H54 (cell line): ENCODE measurements at regions not wholly inside any gene's neighbourhood (a gene's known extent, or its start where the extent isn't known, plus 50 kb on each side); places are given as distances from the start of the nearest gene placed in this dataset.

Experiments used
- DNase-seq: peaks from one replicate; pipeline ENCODE4 v3.0.0; 2011; ENCODE audit warnings: low spot score, mixed read lengths; ENCODE audit not compliant: insufficient read length
- FAIRE-seq: peaks from 3 replicates; lab custom pipeline; 2011; peaks lifted over from hg19 to GRCh38; lab: Jason Lieb, UNC
- POLR2A ChIP-seq: IDR thresholded peaks from 2 replicates; pipeline ENCODE4 v1.6.1; 2011; ENCODE audit warnings: low read depth, mild to moderate bottlenecking, low read length

- no peak for TF ChIP-seq POLR2A
- no peak for DNase-seq
- FAIRE-seq, result no peak
Measured at GRCh38 chr22:48701296-48702030, 1126.2 kb downstream of the BRD1 start.

GRCh38 chr22:48700566-48701295 is 1126.9 kb downstream of the BRD1 start:
- no peak for TF ChIP-seq POLR2A
- no peak for FAIRE-seq
- DNase-seq, result no peak

- no peak for FAIRE-seq
- TF ChIP-seq POLR2A, result no peak
- DNase-seq, result no peak
Measured at GRCh38 chr22:48700180-48700565, 1127.5 kb downstream of the BRD1 start.

- TF ChIP-seq POLR2A, result no peak
- DNase-seq, result no peak
- no peak for FAIRE-seq
Measured at GRCh38 chr22:48699511-48699910, 1128.2 kb downstream of the BRD1 start.

- TF ChIP-seq POLR2A, result no peak
- DNase-seq (no peak), FAIRE-seq (no peak)
Measured at GRCh38 chr22:48698618-48699017, 1129.1 kb downstream of the BRD1 start.

- DNase-seq (no peak), FAIRE-seq (no peak)
- TF ChIP-seq POLR2A, result no peak
Measured at GRCh38 chr22:48697694-48698276, 1129.9 kb downstream of the BRD1 start.

- DNase-seq (no peak), FAIRE-seq (no peak)
- TF ChIP-seq POLR2A, result no peak
Measured at GRCh38 chr22:48697223-48697622, 1130.5 kb downstream of the BRD1 start.

- no peak for FAIRE-seq
- TF ChIP-seq POLR2A, result no peak
- no peak for DNase-seq
Measured at GRCh38 chr22:48696371-48696770, 1131.3 kb downstream of the BRD1 start.

GRCh38 chr22:48695731-48696305 is 1131.9 kb downstream of the BRD1 start:
- DNase-seq (no peak), FAIRE-seq (no peak)
- no peak for TF ChIP-seq POLR2A

- TF ChIP-seq POLR2A, result no peak
- DNase-seq (no peak), FAIRE-seq (no peak)
Measured at GRCh38 chr22:48695251-48695650, 1132.4 kb downstream of the BRD1 start.

- no peak for TF ChIP-seq POLR2A
- DNase-seq (no peak), FAIRE-seq (no peak)
Measured at GRCh38 chr22:48694296-48694883, 1133.3 kb downstream of the BRD1 start.

- TF ChIP-seq POLR2A, result no peak
- FAIRE-seq, result no peak
Measured at GRCh38 chr22:48693377-48694135, 1134.1 kb downstream of the BRD1 start.

GRCh38 chr22:48692734-48693376 is 1134.8 kb downstream of the BRD1 start:
- FAIRE-seq (no peak), DNase-seq (no peak)
- TF ChIP-seq POLR2A, result no peak

More at GRCh38 chr22:48693377-48694135, 1134.1 kb downstream of the BRD1 start:
- no peak for DNase-seq
